NCI-H748 treated with DMSO at 0.1 percent for 48 hours (cell line): ENCODE measurements at regions not wholly inside any gene's neighbourhood (a gene's known extent, or its start where the extent isn't known, plus 50 kb on each side); places are given as distances from the start of the nearest gene placed in this dataset.
"Not testable (repeated sequence)": the region's sequence is repeated elsewhere in the genome, so short reads cannot be mapped to it uniquely, and the experiment has no call there.

Experiments used
- DNase-seq: peaks from one replicate; lab custom pipeline; 2025; lab: John Stamatoyannopoulos, UW

GRCh38 chr6:86476311-86476710, 461.0 kb upstream of the HTR1E start:
- no peak for DNase-seq

GRCh38 chr6:86474081-86474480, 463.2 kb upstream of the HTR1E start:
- DNase-seq = no peak

GRCh38 chr6:86471791-86472190, 465.5 kb upstream of the HTR1E start:
- DNase-seq = no peak

- no peak for DNase-seq
Measured at GRCh38 chr6:86459978-86460377, 477.4 kb upstream of the HTR1E start.

- no peak for DNase-seq
Measured at GRCh38 chr6:86456821-86457220, 480.5 kb upstream of the HTR1E start.

- no peak for DNase-seq
Measured at GRCh38 chr6:86453232-86453631, 484.1 kb upstream of the HTR1E start.

- no peak for DNase-seq
Measured at GRCh38 chr6:86448398-86448797, 488.9 kb upstream of the HTR1E start.

GRCh38 chr6:86440608-86441007, 496.7 kb upstream of the HTR1E start:
- no peak for DNase-seq

GRCh38 chr6:86423571-86423970, 513.8 kb upstream of the HTR1E start:
- DNase-seq = no peak

- no peak for DNase-seq
Measured at GRCh38 chr6:86412057-86412456, 525.3 kb upstream of the HTR1E start.

GRCh38 chr6:86407128-86407527, 530.2 kb upstream of the HTR1E start:
- no peak for DNase-seq

- DNase-seq = not testable (repeated sequence)
Measured at GRCh38 chr6:86392850-86393249, 544.5 kb upstream of the HTR1E start.

GRCh38 chr6:86380571-86381125, 556.7 kb upstream of the HTR1E start:
- DNase-seq = no peak

GRCh38 chr6:86357877-86358276, 579.5 kb upstream of the HTR1E start:
- DNase-seq = no peak

GRCh38 chr6:86355271-86355670, 582.1 kb upstream of the HTR1E start:
- no peak for DNase-seq

GRCh38 chr6:86331919-86332318, 605.4 kb upstream of the HTR1E start:
- no peak for DNase-seq

GRCh38 chr6:86331265-86331840, 606.0 kb upstream of the HTR1E start:
- DNase-seq = no peak

- no peak for DNase-seq
Measured at GRCh38 chr6:86306210-86306609, 631.1 kb upstream of the HTR1E start.

GRCh38 chr6:86285876-86286275, 643.2 kb upstream of the SYNCRIP start:
- no peak for DNase-seq

GRCh38 chr6:86284809-86285480, 642.3 kb upstream of the SYNCRIP start:
- DNase-seq = not testable (repeated sequence)

GRCh38 chr6:86283596-86283995, 640.9 kb upstream of the SYNCRIP start:
- DNase-seq = not testable (repeated sequence)

GRCh38 chr6:86276056-86276455, 633.4 kb upstream of the SYNCRIP start:
- no peak for DNase-seq

- no peak for DNase-seq
Measured at GRCh38 chr6:86273936-86274335, 631.2 kb upstream of the SYNCRIP start.
